ENCODE measurements at regions not wholly inside any gene's neighbourhood (a gene's known extent, or its start where the extent isn't known, plus 50 kb on each side); places are given as distances from the start of the nearest gene placed in this dataset.

DNA sequence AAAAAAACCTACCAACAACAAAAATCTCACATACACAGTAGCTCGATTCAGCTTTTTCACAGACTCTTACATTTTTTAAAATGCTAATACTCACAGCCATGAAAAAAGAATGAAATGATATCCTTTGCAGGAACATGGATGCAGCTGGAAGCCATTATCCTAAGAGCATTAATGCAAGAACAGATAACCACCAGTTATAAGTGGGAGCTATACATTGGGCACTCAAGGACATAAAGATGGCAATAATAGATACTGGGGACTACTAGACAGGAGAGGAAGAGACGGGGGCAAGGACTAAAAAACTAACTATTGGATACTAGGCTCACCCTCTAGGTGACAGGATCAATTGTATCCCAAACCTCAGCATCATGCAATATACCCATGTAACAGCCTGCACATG, 90.3 kb upstream of the CCNH start:
- TF ChIP-seq, protein P1, sequence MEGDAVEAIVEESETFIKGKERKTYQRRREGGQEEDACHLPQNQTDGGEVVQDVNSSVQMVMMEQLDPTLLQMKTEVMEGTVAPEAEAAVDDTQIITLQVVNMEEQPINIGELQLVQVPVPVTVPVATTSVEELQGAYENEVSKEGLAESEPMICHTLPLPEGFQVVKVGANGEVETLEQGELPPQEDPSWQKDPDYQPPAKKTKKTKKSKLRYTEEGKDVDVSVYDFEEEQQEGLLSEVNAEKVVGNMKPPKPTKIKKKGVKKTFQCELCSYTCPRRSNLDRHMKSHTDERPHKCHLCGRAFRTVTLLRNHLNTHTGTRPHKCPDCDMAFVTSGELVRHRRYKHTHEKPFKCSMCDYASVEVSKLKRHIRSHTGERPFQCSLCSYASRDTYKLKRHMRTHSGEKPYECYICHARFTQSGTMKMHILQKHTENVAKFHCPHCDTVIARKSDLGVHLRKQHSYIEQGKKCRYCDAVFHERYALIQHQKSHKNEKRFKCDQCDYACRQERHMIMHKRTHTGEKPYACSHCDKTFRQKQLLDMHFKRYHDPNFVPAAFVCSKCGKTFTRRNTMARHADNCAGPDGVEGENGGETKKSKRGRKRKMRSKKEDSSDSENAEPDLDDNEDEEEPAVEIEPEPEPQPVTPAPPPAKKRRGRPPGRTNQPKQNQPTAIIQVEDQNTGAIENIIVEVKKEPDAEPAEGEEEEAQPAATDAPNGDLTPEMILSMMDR (conservative IDR thresholded peaks at IDR 0.05; ENCODE audit: low read length) = no peak
- no peak for TF ChIP-seq EZH2phosphoT487 (IDR thresholded peaks at IDR 0.05; ENCODE audit: borderline replicate concordance, low read depth, low read length)

Data from OCI-LY7 (cell line).